Neural cell (in vitro differentiated cells): ENCODE measurements at regions not wholly inside any gene's neighbourhood (a gene's known extent, or its start where the extent isn't known, plus 50 kb on each side); places are given as distances from the start of the nearest gene placed in this dataset.

Experiments
- EP300 ChIP-seq: fragments of 450-650 bp; conservative IDR thresholded peaks from 2 replicates; pipeline ENCODE4 v1.6.1; 2014; ENCODE audit warnings: antibody characterized with exemption, mild to moderate bottlenecking, moderate library complexity; ENCODE audit not compliant: poor library complexity, severe bottlenecking
- EZH2 ChIP-seq: fragments of 200-600, 300-800 bp; shearing (Covaris generic), sonication (generic); IDR thresholded peaks from 2 replicates; pipeline ENCODE4 v1.6.1; 2014; ENCODE audit warnings: antibody characterized with exemption, low read length, borderline replicate concordance, mild to moderate bottlenecking; ENCODE audit not compliant: insufficient read depth, poor library complexity, severe bottlenecking
- MXI1 ChIP-seq: fragments of 450-650 bp; conservative IDR thresholded peaks from 2 replicates; pipeline ENCODE4 v1.6.1; 2014; ENCODE audit warnings: antibody characterized with exemption, mild to moderate bottlenecking; ENCODE audit not compliant: poor library complexity, severe bottlenecking
- RAD21 ChIP-seq: fragments of 450-650 bp; conservative IDR thresholded peaks from 2 replicates; pipeline ENCODE4 v1.6.1; 2014; ENCODE audit warnings: antibody characterized with exemption, mild to moderate bottlenecking, moderate library complexity
- TAF1 ChIP-seq: IDR thresholded peaks from 2 replicates; pipeline ENCODE4 v1.6.1; 2012; ENCODE audit warnings: low read depth
- TF ChIP-seq, protein P1 (sequence below): fragments of 450-650 bp; IDR thresholded peaks from 2 replicates; pipeline ENCODE4 v1.5.1; 2014; ENCODE audit warnings: antibody characterized with exemption, mild to moderate bottlenecking, moderate library complexity; ENCODE audit not compliant: poor library complexity, severe bottlenecking
- TF ChIP-seq, protein P2 (sequence below): IDR thresholded peaks from 2 replicates; pipeline ENCODE4 v1.6.1; 2012; ENCODE audit warnings: borderline replicate concordance

DNA sequence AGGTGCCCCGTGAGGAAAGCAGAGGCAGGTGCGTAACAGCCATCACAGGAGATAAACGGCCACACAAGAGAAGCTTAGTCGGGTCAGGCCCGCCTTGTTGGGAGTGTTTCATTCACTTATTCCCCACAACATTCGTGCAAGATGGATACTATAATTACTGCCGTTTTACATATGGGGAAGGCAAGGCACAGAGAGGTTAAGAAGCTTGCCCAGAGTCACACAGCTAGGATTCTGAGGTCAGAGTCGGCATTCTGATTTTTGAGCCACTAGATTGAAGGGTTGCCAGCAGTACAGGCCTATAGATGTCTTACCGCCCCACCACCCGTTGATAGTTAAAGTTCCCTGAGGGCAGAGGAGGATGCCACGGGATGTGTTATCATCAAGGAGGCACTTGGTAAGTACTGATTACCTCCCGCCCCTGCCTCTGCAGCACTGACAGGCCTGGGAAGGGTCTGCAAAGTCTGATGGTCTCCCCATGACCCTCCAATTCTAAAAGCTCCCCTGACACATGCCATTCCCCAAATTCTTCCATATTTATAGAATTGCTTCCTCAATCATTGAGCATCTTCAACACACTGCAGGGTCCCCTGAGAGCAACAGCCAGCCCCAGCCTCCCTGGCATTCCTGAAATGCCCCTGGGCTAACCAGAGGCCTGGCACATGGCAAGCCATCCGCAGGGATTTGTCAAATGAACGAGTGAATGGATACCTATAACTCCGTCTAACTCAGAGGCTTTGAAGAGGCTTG, 74.7 kb upstream of the CLDN14 start:
- TF ChIP-seq, protein P1, sequence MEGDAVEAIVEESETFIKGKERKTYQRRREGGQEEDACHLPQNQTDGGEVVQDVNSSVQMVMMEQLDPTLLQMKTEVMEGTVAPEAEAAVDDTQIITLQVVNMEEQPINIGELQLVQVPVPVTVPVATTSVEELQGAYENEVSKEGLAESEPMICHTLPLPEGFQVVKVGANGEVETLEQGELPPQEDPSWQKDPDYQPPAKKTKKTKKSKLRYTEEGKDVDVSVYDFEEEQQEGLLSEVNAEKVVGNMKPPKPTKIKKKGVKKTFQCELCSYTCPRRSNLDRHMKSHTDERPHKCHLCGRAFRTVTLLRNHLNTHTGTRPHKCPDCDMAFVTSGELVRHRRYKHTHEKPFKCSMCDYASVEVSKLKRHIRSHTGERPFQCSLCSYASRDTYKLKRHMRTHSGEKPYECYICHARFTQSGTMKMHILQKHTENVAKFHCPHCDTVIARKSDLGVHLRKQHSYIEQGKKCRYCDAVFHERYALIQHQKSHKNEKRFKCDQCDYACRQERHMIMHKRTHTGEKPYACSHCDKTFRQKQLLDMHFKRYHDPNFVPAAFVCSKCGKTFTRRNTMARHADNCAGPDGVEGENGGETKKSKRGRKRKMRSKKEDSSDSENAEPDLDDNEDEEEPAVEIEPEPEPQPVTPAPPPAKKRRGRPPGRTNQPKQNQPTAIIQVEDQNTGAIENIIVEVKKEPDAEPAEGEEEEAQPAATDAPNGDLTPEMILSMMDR: no peak
- no peak for TF ChIP-seq TAF1
- TF ChIP-seq EZH2: no peak
- TF ChIP-seq RAD21: no peak
- TF ChIP-seq, protein P2, sequence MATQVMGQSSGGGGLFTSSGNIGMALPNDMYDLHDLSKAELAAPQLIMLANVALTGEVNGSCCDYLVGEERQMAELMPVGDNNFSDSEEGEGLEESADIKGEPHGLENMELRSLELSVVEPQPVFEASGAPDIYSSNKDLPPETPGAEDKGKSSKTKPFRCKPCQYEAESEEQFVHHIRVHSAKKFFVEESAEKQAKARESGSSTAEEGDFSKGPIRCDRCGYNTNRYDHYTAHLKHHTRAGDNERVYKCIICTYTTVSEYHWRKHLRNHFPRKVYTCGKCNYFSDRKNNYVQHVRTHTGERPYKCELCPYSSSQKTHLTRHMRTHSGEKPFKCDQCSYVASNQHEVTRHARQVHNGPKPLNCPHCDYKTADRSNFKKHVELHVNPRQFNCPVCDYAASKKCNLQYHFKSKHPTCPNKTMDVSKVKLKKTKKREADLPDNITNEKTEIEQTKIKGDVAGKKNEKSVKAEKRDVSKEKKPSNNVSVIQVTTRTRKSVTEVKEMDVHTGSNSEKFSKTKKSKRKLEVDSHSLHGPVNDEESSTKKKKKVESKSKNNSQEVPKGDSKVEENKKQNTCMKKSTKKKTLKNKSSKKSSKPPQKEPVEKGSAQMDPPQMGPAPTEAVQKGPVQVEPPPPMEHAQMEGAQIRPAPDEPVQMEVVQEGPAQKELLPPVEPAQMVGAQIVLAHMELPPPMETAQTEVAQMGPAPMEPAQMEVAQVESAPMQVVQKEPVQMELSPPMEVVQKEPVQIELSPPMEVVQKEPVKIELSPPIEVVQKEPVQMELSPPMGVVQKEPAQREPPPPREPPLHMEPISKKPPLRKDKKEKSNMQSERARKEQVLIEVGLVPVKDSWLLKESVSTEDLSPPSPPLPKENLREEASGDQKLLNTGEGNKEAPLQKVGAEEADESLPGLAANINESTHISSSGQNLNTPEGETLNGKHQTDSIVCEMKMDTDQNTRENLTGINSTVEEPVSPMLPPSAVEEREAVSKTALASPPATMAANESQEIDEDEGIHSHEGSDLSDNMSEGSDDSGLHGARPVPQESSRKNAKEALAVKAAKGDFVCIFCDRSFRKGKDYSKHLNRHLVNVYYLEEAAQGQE: no peak
- no peak for TF ChIP-seq MXI1
- TF ChIP-seq EP300: no peak
